OCI-LY1 (cell line): ENCODE measurements at regions not wholly inside any gene's neighbourhood (a gene's known extent, or its start where the extent isn't known, plus 50 kb on each side); places are given as distances from the start of the nearest gene placed in this dataset.

Experiments
- H2AFZ ChIP-seq: fragments of 200-600 bp; sonication (generic), shearing (Covaris generic); 2 replicates; pipeline ENCODE4 v1.6.0; 2014; ENCODE audit warnings: antibody characterized with exemption, mild to moderate bottlenecking, low read length
- H3F3A ChIP-seq: fragments of 200-600 bp; sonication (generic), shearing (Covaris generic); 2 replicates; pipeline ENCODE4 v1.6.0; 2014; ENCODE audit warnings: mild to moderate bottlenecking, antibody characterized with exemption, low read length, moderate library complexity; ENCODE audit not compliant: insufficient read depth
- H3K27ac ChIP-seq: fragments of 200-600 bp; sonication (generic); 2 replicates; pipeline ENCODE4 v1.5.1; 2014; ENCODE audit warnings: low read length, mixed run types, mild to moderate bottlenecking, low read depth; ENCODE audit not compliant: poor library complexity, severe bottlenecking
- H3K27me3 ChIP-seq: fragments of 200-600 bp; sonication (generic); 2 replicates; pipeline ENCODE4 v1.6.0; 2014; ENCODE audit warnings: antibody characterized with exemption, mild to moderate bottlenecking, low read length, moderate library complexity; ENCODE audit not compliant: insufficient read depth
- H3K36me3 ChIP-seq: fragments of 200-600 bp; sonication (generic); 2 replicates; pipeline ENCODE4 v1.6.1; 2014; ENCODE audit warnings: mild to moderate bottlenecking, antibody characterized with exemption, low read length, moderate library complexity, mixed read lengths; ENCODE audit not compliant: insufficient read depth
- H3K4me1 ChIP-seq: fragments of 200-600 bp; sonication (generic); 2 replicates; pipeline ENCODE4 v1.5.1; 2014; ENCODE audit warnings: mild to moderate bottlenecking, low read length, moderate library complexity; ENCODE audit not compliant: insufficient read depth, severe bottlenecking
- H3K4me2 ChIP-seq: fragments of 200-600 bp; sonication (generic), shearing (Covaris generic); 2 replicates; pipeline ENCODE4 v1.6.1; 2014; ENCODE audit warnings: low read length
- H3K4me3 ChIP-seq: fragments of 200-600 bp; sonication (generic); 2 replicates; pipeline ENCODE4 v1.5.1; 2014; ENCODE audit warnings: low read length, low read depth, mild to moderate bottlenecking, mixed read lengths; ENCODE audit not compliant: poor library complexity, severe bottlenecking
- H3K79me2 ChIP-seq: fragments of 200-600 bp; shearing (Covaris generic); 2 replicates; pipeline ENCODE4 v1.6.1; 2016; ENCODE audit warnings: mixed run types, low read length, mixed read lengths; ENCODE audit not compliant: insufficient read depth
- H3K9ac ChIP-seq: fragments of 200-600 bp; sonication (generic), shearing (Covaris generic); 2 replicates; pipeline ENCODE4 v1.6.1; 2014; ENCODE audit warnings: mild to moderate bottlenecking, low read length, mixed read lengths
- H3K9me2 ChIP-seq: fragments of 200-600 bp; sonication (generic), shearing (Covaris generic); 2 replicates; pipeline ENCODE4 v1.6.1; 2014; ENCODE audit warnings: low read depth, mild to moderate bottlenecking, low read length, mixed read lengths
- H3K9me3 ChIP-seq: fragments of 200-600 bp; shearing (Covaris generic); 2 replicates; pipeline ENCODE4 v1.6.1; 2014; ENCODE audit warnings: low read length, mixed read lengths
- H4K20me1 ChIP-seq: fragments of 200-600 bp; sonication (generic), shearing (Covaris generic); 2 replicates; pipeline ENCODE4 v1.6.0; 2016; ENCODE audit warnings: mild to moderate bottlenecking, low read length; ENCODE audit not compliant: insufficient read depth
- CTCF ChIP-seq: fragments of 200-600 bp; sonication (generic), shearing (Covaris generic); IDR thresholded peaks from 2 replicates; pipeline ENCODE4 v1.5.1; 2017; ENCODE audit warnings: mild to moderate bottlenecking, antibody characterized with exemption, low read length, moderate library complexity, mixed read lengths
- EZH2 ChIP-seq: fragments of 200-600 bp; sonication (generic), shearing (Covaris generic); IDR thresholded peaks from 2 replicates; pipeline ENCODE4 v1.8.0; 2017; ENCODE audit warnings: borderline replicate concordance, mixed run types, mild to moderate bottlenecking, antibody characterized with exemption, low read length, moderate library complexity, mixed read lengths

- H3K4me3 ChIP-seq, result no peak overlapping the region
- no peaks in the 10 kb centered on the region for H4K20me1 ChIP-seq
- H3K4me1 ChIP-seq, result no peaks in the 10 kb centered on the region
- no peak overlapping the region for H2AFZ ChIP-seq
- TF ChIP-seq EZH2, result no peak
- TF ChIP-seq CTCF, result no peak
- H3K9ac ChIP-seq, result no peak overlapping the region
- H3K27me3 ChIP-seq, result no peaks in the 10 kb centered on the region
- H3K27ac ChIP-seq, result no peak overlapping the region
- no peaks in the 10 kb centered on the region for H3K9me2 ChIP-seq
- no peaks in the 10 kb centered on the region for H3F3A ChIP-seq
- no peaks in the 10 kb centered on the region for H3K36me3 ChIP-seq
- H3K4me2 ChIP-seq, result no peak overlapping the region
- no peaks in the 10 kb centered on the region for H3K79me2 ChIP-seq
- H3K9me3 ChIP-seq, result no peaks in the 10 kb centered on the region
Measured at GRCh38 chr7:16357921-16358320, 63.4 kb downstream of the CRPPA start.

- no peak overlapping the region for H3K4me3 ChIP-seq
- no peaks in the 10 kb centered on the region for H3K36me3 ChIP-seq
- H4K20me1 ChIP-seq, result no peaks in the 10 kb centered on the region
- H3K4me1 ChIP-seq, result no peaks in the 10 kb centered on the region
- no peaks in the 10 kb centered on the region for H3K79me2 ChIP-seq
- no peaks in the 10 kb centered on the region for H3K9me2 ChIP-seq
- H3K9me3 ChIP-seq, result no peaks in the 10 kb centered on the region
- TF ChIP-seq EZH2 (no peak), CTCF (no peak)
- no peak overlapping the region for H2AFZ ChIP-seq
- H3K27ac ChIP-seq, result no peak overlapping the region
- H3F3A ChIP-seq, result no peaks in the 10 kb centered on the region
- H3K27me3 ChIP-seq, result no peaks in the 10 kb centered on the region
- no peak overlapping the region for H3K9ac ChIP-seq
- no peak overlapping the region for H3K4me2 ChIP-seq
Measured at GRCh38 chr7:16357474-16357873, 63.9 kb downstream of the CRPPA start.

- no peak overlapping the region for H3K4me2 ChIP-seq
- H3K36me3 ChIP-seq, result no peaks in the 10 kb centered on the region
- no peaks in the 10 kb centered on the region for H3K9me2 ChIP-seq
- no peak overlapping the region for H3K9ac ChIP-seq
- no peaks in the 10 kb centered on the region for H3K4me1 ChIP-seq
- no peaks in the 10 kb centered on the region for H3F3A ChIP-seq
- H3K27me3 ChIP-seq, result no peaks in the 10 kb centered on the region
- TF ChIP-seq CTCF, result no peak
- no peak for TF ChIP-seq EZH2
- H3K79me2 ChIP-seq, result no peaks in the 10 kb centered on the region
- no peak overlapping the region for H3K4me3 ChIP-seq
- H4K20me1 ChIP-seq, result no peaks in the 10 kb centered on the region
- no peak overlapping the region for H2AFZ ChIP-seq
- H3K9me3 ChIP-seq, result no peaks in the 10 kb centered on the region
- H3K27ac ChIP-seq, result no peak overlapping the region
Measured at GRCh38 chr7:16356301-16356958, 64.9 kb downstream of the CRPPA start.
